SK-N-MC (cell line): ENCODE measurements at regions not wholly inside any gene's neighbourhood (a gene's known extent, or its start where the extent isn't known, plus 50 kb on each side); places are given as distances from the start of the nearest gene placed in this dataset.

Experiments
- DNase-seq: peaks from one replicate; pipeline ENCODE4 v3.0.0-alpha.2; 2011; ENCODE audit warnings: low read depth, low spot score
- H3K27ac ChIP-seq: fragments of 200-600 bp; sonication (generic); 2 replicates; pipeline ENCODE4 v1.5.1; 2016; ENCODE audit warnings: mixed run types
- H3K36me3 ChIP-seq: fragments of 200-600 bp; sonication (generic); 2 replicates; pipeline ENCODE4 v1.6.1; 2017; ENCODE audit warnings: antibody characterized with exemption, low read length, mixed read lengths; ENCODE audit not compliant: insufficient read depth
- H3K4me3 ChIP-seq: fragments of 200-600 bp; sonication (generic); 2 replicates; pipeline ENCODE4 v1.5.1; 2016
- H3K9ac ChIP-seq: fragments of 200-600 bp; sonication (generic); 2 replicates; pipeline ENCODE4 v1.8.0; 2017; ENCODE audit warnings: mixed run types, mixed read lengths; ENCODE audit not compliant: insufficient read length
- H3K9me3 ChIP-seq: fragments of 200-600 bp; sonication (generic); 2 replicates; pipeline ENCODE4 v1.6.1; 2017; ENCODE audit warnings: low read depth, mild to moderate bottlenecking, antibody characterized with exemption, low read length, moderate library complexity, mixed read lengths
- EZH2 ChIP-seq: fragments of 200-600 bp; sonication (generic); IDR thresholded peaks from one replicate; pipeline ENCODE4 v1.6.1; 2017; ENCODE audit warnings: antibody characterized with exemption
- FOXP2 ChIP-seq: optimal IDR thresholded peaks from 2 replicates; pipeline ENCODE3; 2011; ENCODE audit warnings: mild to moderate bottlenecking, moderate library complexity; ENCODE audit not compliant: insufficient read depth; ENCODE audit errors: extremely low read length, control extremely low read depth
- POLR2AphosphoS5 ChIP-seq: IDR thresholded peaks from 2 replicates; pipeline ENCODE4 v1.6.1; 2012; ENCODE audit warnings: mild to moderate bottlenecking, low read depth, low read length, borderline replicate concordance

DNA sequence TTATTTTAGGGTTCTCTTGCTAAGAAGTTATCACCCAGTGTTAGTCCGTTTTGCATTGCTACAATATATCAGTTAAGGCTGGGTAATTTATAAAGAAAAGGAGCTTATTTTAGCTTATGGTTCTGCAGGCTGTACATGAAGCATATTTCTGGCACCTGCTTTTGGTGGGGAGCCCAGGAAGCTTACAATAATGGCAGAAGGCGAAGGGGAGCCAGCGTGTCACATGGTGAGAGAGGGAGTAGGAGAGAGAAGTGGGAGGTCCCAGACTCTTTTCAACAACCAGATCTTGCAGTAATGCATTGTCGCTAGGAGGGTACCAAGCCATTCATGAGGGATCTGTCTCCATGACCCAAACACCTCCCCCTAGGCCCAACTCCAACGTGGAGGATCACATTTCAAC, 688.8 kb upstream of the PIK3C3 start:
- DNase-seq = no peak
- H3K9ac ChIP-seq = no peak overlapping the region
- no peaks in the 10 kb centered on the region for H3K36me3 ChIP-seq
- no peak overlapping the region for H3K4me3 ChIP-seq
- no peak overlapping the region for H3K27ac ChIP-seq
- TF ChIP-seq FOXP2 (no peak), EZH2 (no peak), POLR2AphosphoS5 (no peak)
- H3K9me3 ChIP-seq = no peaks in the 10 kb centered on the region

DNA sequence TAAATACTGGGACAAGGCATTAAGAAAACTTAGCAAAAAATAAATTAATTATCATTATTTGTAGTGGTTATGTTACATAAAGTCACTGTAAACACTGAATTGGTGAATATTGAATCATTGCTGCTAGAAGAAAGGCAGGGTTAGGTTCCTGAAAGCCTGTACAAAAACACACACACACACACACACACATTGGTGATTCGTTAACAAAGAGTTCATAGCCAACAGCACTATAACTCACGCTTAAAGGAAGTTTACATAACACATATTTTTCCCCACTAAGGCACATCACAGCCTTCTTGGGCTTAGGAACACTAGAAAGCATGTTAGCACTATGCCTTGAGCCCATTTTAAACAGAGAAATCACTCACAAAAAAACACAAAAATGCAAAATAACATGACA, 690.0 kb upstream of the PIK3C3 start:
- Histone ChIP-seq H3K9ac (no peak overlapping the region), H3K36me3 (no peaks in the 10 kb centered on the region)
- no peak for DNase-seq

DNA sequence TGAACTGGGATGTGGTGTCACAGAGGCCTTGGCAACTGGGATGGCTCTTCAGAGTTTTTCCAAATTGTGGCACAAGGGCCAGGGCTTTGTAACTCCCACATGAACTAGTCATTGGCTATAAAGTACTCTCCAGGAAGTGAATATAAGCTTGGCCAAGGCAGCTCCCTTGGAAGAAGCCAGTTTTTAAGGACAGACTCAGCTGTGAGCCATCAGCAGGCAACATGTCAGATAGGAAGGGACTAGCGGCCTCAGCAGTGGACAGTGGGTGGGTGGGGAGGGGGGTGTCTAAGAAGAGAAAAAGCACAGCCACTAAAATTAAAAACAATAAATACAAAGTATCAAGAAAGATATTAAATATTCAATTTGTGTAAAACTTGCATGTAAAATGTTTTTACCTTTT, 691.1 kb upstream of the PIK3C3 start:
- Histone ChIP-seq H3K9ac (no peak overlapping the region), H3K4me3 (no peak overlapping the region), H3K36me3 (no peaks in the 10 kb centered on the region), H3K27ac (no peak overlapping the region), H3K9me3 (no peaks in the 10 kb centered on the region)
- no peak for TF ChIP-seq POLR2AphosphoS5
- no peak for DNase-seq

More for the DNA sequence above, 690.0 kb upstream of the PIK3C3 start:
- no peaks in the 10 kb centered on the region for H3K9me3 ChIP-seq
- no peak overlapping the region for H3K27ac ChIP-seq
- no peak for TF ChIP-seq POLR2AphosphoS5
- TF ChIP-seq FOXP2 = no peak
- no peak for TF ChIP-seq EZH2
- H3K4me3 ChIP-seq = no peak overlapping the region

DNA sequence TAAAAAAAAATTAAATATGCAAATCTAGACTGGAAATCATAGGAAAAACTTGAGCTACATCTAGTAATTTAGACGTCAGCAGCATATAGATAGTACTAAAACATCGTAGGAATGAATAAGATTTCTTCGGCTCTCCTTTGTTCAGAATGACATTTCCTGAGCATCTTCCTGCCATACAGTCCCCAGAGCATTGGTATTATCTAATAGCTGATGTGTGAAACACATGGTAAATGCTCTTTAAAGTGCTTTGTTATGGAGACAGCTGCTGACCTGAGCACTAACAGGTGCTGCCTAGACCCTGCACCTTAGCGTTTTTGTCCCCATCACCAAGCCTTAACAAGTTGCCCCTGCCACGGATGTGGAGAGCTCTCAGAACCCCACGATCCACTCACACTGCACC, 692.3 kb upstream of the PIK3C3 start:
- Histone ChIP-seq H3K9me3 (no peaks in the 10 kb centered on the region), H3K36me3 (no peaks in the 10 kb centered on the region), H3K9ac (no peak overlapping the region), H3K4me3 (no peak overlapping the region), H3K27ac (no peak overlapping the region)
- DNase-seq = no peak
- TF ChIP-seq EZH2 = no peak
- TF ChIP-seq FOXP2 = no peak
- TF ChIP-seq POLR2AphosphoS5 = no peak

DNA sequence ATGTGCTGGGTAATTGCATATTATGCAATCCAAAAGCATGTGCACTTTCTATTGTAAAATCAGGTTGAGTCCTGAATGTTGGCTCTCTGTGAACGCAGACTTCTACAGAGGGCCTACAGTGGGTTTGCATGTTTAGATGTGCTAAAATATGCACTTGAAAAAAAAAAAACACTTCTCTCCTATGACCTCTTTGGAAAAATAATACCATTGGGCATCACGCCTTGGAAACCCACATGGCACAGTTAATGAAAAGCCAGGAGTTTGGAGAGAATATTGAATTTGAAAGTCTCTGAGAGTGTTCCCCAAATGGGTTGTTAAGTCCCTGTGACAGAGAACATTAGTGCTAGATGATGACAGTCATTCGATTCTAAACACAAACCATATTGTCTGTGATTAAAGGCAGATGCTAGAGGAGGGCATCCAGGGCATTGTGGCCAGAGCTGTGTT, 710.4 kb upstream of the PIK3C3 start:
- Histone ChIP-seq H3K9me3 (no peaks in the 10 kb centered on the region), H3K4me3 (no peak overlapping the region), H3K9ac (no peak overlapping the region), H3K27ac (no peak overlapping the region), H3K36me3 (no peaks in the 10 kb centered on the region)
- TF ChIP-seq EZH2 = no peak
- TF ChIP-seq FOXP2 = no peak
- TF ChIP-seq POLR2AphosphoS5 = no peak
- DNase-seq = no peak

DNA sequence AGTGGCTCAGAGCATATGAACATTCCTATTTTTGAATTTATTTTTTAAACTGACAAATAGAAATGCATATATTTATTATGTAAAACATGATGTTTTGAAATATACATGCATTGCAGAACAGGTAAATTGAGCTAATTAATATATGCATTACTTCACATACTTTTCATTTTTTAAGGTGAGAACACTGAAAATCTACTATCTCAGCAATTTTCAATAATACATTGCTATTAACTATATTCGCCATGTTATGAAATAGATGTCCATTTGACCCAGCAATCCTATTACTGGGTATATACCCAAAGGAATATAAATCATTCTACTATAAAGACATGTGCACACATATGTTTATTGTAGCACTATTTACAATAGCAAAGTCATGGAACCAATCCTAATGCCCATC, 717.7 kb upstream of the PIK3C3 start:
- H3K9ac ChIP-seq = no peak overlapping the region
- TF ChIP-seq EZH2 (no peak), FOXP2 (no peak), POLR2AphosphoS5 (no peak)
- no peaks in the 10 kb centered on the region for H3K9me3 ChIP-seq
- no peak overlapping the region for H3K27ac ChIP-seq
- no peak for DNase-seq
- no peaks in the 10 kb centered on the region for H3K36me3 ChIP-seq
- no peak overlapping the region for H3K4me3 ChIP-seq

DNA sequence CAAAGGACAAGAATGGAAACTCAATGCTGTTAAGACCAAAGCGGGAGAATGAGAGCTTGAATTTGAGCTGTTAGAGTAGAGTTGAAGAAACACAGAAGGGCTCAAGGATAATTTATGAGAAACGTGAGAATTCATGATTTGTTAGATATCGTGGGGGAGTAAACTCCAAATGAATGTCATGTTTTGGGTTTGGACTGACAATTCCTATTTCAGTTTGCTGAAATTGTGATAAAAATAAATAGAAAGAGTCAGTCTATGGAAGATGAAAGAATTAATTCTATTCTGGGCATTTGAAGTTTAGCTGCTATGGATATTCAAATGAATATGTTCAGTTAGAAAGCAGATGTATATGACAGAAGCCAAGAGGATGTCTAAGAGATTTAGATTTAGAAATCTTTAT, 723.4 kb upstream of the PIK3C3 start:
- H3K36me3 ChIP-seq = no peaks in the 10 kb centered on the region
- DNase-seq = no peak
- no peak overlapping the region for H3K27ac ChIP-seq
- no peaks in the 10 kb centered on the region for H3K9me3 ChIP-seq
- no peak for TF ChIP-seq EZH2
- TF ChIP-seq POLR2AphosphoS5 = no peak
- no peak for TF ChIP-seq FOXP2
- no peak overlapping the region for H3K9ac ChIP-seq
- no peak overlapping the region for H3K4me3 ChIP-seq

DNA sequence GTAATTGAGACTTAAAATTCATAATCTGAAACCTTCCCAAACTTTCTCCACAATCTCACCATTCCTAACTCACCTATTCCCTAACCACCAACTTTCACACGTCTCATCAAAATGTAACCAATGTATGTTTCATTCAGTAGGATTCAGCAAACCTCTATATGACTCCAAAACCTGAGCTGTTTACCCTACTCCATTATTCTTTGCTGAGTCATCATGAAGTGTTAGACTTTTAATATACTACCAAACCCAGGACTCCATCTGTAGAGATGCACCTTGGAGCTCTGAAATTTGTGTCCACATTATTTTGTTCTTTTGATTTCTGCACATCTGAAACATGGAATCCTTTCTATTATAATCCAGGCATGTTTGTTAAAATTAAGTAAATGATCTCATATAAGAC, 727.0 kb upstream of the PIK3C3 start:
- no peak overlapping the region for H3K27ac ChIP-seq
- no peak overlapping the region for H3K4me3 ChIP-seq
- TF ChIP-seq FOXP2 (no peak), POLR2AphosphoS5 (no peak), EZH2 (no peak)
- DNase-seq = no peak
- no peaks in the 10 kb centered on the region for H3K9me3 ChIP-seq
- no peaks in the 10 kb centered on the region for H3K36me3 ChIP-seq
- H3K9ac ChIP-seq = no peak overlapping the region

DNA sequence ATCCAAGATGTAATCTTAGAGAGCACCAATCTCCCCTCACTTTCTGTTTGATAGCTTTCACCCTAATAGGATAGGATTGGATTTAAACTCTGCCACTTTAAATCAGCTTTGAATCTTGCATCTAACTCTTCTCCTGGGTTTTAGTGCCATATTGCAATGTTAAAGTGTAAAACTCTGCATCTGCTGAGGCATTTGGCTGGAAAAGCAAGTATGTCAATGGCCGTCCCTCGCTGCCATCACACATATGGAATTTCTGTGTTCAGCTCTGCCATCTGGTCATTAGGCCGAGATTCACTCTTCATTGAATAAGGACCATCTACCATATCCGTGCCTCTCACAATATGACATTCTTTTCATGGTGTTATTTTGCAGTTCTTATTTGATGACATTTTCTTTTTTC, 728.1 kb upstream of the PIK3C3 start:
- Histone ChIP-seq H3K36me3 (no peaks in the 10 kb centered on the region), H3K9me3 (no peaks in the 10 kb centered on the region), H3K4me3 (no peak overlapping the region), H3K9ac (no peak overlapping the region), H3K27ac (no peak overlapping the region)
- TF ChIP-seq POLR2AphosphoS5 (no peak), EZH2 (no peak), FOXP2 (no peak)
- DNase-seq = no peak
